CD4-positive, CD25-positive, alpha-beta regulatory T cell (primary cell): ENCODE measurements at regions not wholly inside any gene's neighbourhood (a gene's known extent, or its start where the extent isn't known, plus 50 kb on each side); places are given as distances from the start of the nearest gene placed in this dataset.

ENCODE experiments used
- ATAC-seq, 2 donors: fragments of 150-1000 bp; cut with Tn5 transposase; one replicate each; pipeline ENCODE4 v1.10.0; 2021; ENCODE audit warnings: low read depth in 2 of 2, moderate number of reproducible peaks in 2 of 2, moderate library complexity in 1 of 2
- DNase-seq, 3 donors: peaks; one replicate each; pipeline versions ENCODE4 v3.0.0 to v3.0.0-alpha.2; 2012 to 2022; ENCODE audit warnings: mixed read lengths in 1 of 3
- H3K27ac ChIP-seq: one replicate; pipeline ENCODE4 v1.7.0; 2013; ENCODE audit warnings: mild to moderate bottlenecking, low read length; ENCODE audit not compliant: insufficient read depth, poor library complexity, severe bottlenecking
- H3K27me3 ChIP-seq: one replicate; pipeline ENCODE4 v1.7.0; 2013; ENCODE audit warnings: low read length; ENCODE audit not compliant: control insufficient read depth, insufficient read depth
- H3K36me3 ChIP-seq: one replicate; pipeline ENCODE4 v1.7.0; 2013; ENCODE audit warnings: mild to moderate bottlenecking, low read length, moderate library complexity; ENCODE audit not compliant: control insufficient read depth, insufficient read depth
- H3K4me1 ChIP-seq: 2 replicates; pipeline ENCODE4 v1.7.0; 2013; ENCODE audit warnings: mild to moderate bottlenecking, low read length; ENCODE audit not compliant: insufficient read depth, control insufficient read depth, poor library complexity, severe bottlenecking
- H3K4me3 ChIP-seq: one replicate; pipeline ENCODE4 v1.7.0; 2013; ENCODE audit warnings: low read depth, mild to moderate bottlenecking, low read length, moderate library complexity
- H3K9me3 ChIP-seq, 2 experiments: 1 replicate in 1 of 2; 2 replicates in 1 of 2; pipeline ENCODE4 v1.7.0; 2013; ENCODE audit warnings: low read length in 2 of 2, mild to moderate bottlenecking in 1 of 2, moderate library complexity in 1 of 2; ENCODE audit not compliant: control insufficient read depth in 2 of 2
- H3K27ac Mint-ChIP-seq, 3 donors: one replicate each; pipeline ENCODE4 v1.8.0; 2020 to 2022; ENCODE audit warnings: mild to moderate bottlenecking in 3 of 3, mixed read lengths in 3 of 3, moderate library complexity in 2 of 3
- H3K27me3 Mint-ChIP-seq: one replicate; pipeline ENCODE4 v1.8.0; 2022; ENCODE audit warnings: mild to moderate bottlenecking, mixed read lengths
- H3K36me3 Mint-ChIP-seq: one replicate; pipeline ENCODE4 v1.8.0; 2020; ENCODE audit warnings: mixed read lengths
- H3K4me1 Mint-ChIP-seq, 4 donors: one replicate each; pipeline ENCODE4 v1.8.0; 2020 to 2022; ENCODE audit warnings: mixed read lengths in 4 of 4, mild to moderate bottlenecking in 1 of 4
- H3K4me3 Mint-ChIP-seq, 4 donors: one replicate each; pipeline ENCODE4 v1.8.0; 2020 to 2022; ENCODE audit warnings: mild to moderate bottlenecking in 4 of 4, mixed read lengths in 4 of 4, moderate library complexity in 3 of 4
- H3K9me3 Mint-ChIP-seq, 7 donors: one replicate each; pipeline ENCODE4 v1.8.0; 2020 to 2022; ENCODE audit warnings: mixed read lengths in 7 of 7, mild to moderate bottlenecking in 3 of 7, moderate library complexity in 2 of 7

GRCh38 chr21:35488946-35489345 is 439.8 kb upstream of the RUNX1 start:
- ATAC-seq, result no peak
- Mint-ChIP-seq H3K36me3 (no peaks in the 10 kb centered on the region), H3K27ac (no peak overlapping the region), H3K4me3 (no peak overlapping the region), H3K27me3 (peaks cover 13% of the 10 kb centered on the region), H3K4me1 (no peaks in the 10 kb centered on the region), H3K9me3 (peaks cover 0 to 6% (median 0%) of the 10 kb centered on the region in 7 donors)
- peaks cover 16% of the 10 kb centered on the region for H3K27me3 ChIP-seq
- no peaks in the 10 kb centered on the region for H3K36me3 ChIP-seq
- no peak overlapping the region for H3K27ac ChIP-seq
- no peaks in the 10 kb centered on the region for H3K4me1 ChIP-seq
- DNase-seq, result no peak
- no peak overlapping the region for H3K4me3 ChIP-seq
- no peaks in the 10 kb centered on the region for H3K9me3 ChIP-seq

DNA sequence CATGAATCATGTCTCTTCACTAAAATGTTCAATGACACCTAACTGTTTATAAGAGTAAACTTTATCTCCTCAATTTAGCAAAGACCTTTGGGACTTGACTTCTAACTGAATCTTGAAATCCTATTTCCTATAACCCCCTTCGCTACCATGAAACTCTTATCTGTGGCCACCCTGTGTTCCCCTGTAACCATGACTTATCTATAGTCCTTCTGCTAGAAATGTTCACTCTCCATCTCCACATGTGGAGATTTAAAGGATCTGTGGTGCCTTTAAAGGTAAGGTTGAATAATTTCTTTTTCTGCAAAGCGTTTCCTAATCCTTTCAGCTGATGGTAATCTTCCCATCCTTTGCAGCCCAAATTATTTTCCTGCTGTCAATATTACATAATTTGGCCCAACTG is 436.3 kb upstream of the RUNX1 start:
- Histone ChIP-seq H3K27me3 (peaks cover 12% of the 10 kb centered on the region), H3K4me1 (no peaks in the 10 kb centered on the region), H3K36me3 (no peaks in the 10 kb centered on the region), H3K4me3 (no peak overlapping the region), H3K27ac (no peak overlapping the region), H3K9me3 (no peaks in the 10 kb centered on the region)
- Mint-ChIP-seq H3K27me3 (peaks cover 13% of the 10 kb centered on the region), H3K4me1 (no peaks in the 10 kb centered on the region), H3K9me3 (no peaks in the 10 kb centered on the region), H3K4me3 (no peak overlapping the region), H3K27ac (no peak overlapping the region), H3K36me3 (no peaks in the 10 kb centered on the region)
- ATAC-seq, result no peak
- DNase-seq, result no peak

GRCh38 chr21:35484851-35485250 is 435.7 kb upstream of the RUNX1 start:
- Mint-ChIP-seq H3K36me3 (no peaks in the 10 kb centered on the region), H3K27ac (no peak overlapping the region), H3K4me1 (no peaks in the 10 kb centered on the region), H3K27me3 (peaks cover 13% of the 10 kb centered on the region), H3K4me3 (no peak overlapping the region), H3K9me3 (peaks cover 0 to 2% (median 0%) of the 10 kb centered on the region in 7 donors)
- Histone ChIP-seq H3K4me1 (no peaks in the 10 kb centered on the region), H3K9me3 (no peaks in the 10 kb centered on the region), H3K27ac (no peak overlapping the region), H3K27me3 (peaks cover 13% of the 10 kb centered on the region), H3K36me3 (no peaks in the 10 kb centered on the region), H3K4me3 (no peak overlapping the region)
- ATAC-seq (no peak), DNase-seq (no peak)

DNA sequence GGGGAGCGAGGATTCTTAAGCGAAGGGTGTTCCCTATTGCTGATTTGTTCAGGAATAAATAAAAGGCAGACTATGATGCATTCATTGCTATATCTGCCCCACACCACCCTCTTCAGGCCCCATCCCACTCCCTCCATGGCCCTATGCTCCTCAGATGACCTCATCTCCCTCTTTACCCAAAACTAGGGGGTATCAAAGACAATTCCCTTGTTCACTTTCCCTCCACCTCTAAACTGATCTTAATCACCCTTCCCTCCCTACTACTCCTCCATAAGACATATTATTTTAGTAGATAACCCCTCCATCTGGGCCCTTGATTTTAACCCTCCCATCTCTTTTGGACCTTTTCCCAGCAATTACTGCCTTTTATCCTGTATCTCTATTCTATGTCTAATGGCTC is 434.9 kb upstream of the RUNX1 start:
- H3K27me3 Mint-ChIP-seq, result peaks cover 13% of the 10 kb centered on the region
- H3K4me1 Mint-ChIP-seq, result peaks cover 0 to under 1% (median 0%) of the 10 kb centered on the region in 4 donors
- no peaks in the 10 kb centered on the region for H3K4me1 ChIP-seq
- peaks cover 21% of the 10 kb centered on the region for H3K27me3 ChIP-seq
- no peaks in the 10 kb centered on the region for H3K36me3 ChIP-seq
- no peak for ATAC-seq
- H3K27ac Mint-ChIP-seq, result no peak overlapping the region
- no peak overlapping the region for H3K4me3 Mint-ChIP-seq
- no peak overlapping the region for H3K27ac ChIP-seq
- no peak overlapping the region for H3K4me3 ChIP-seq
- peaks cover 0 to 5% (median 0%) of the 10 kb centered on the region in 7 donors for H3K9me3 Mint-ChIP-seq
- H3K9me3 ChIP-seq, result peaks cover 0 to 7% of the 10 kb centered on the region in 2 experiments
- no peaks in the 10 kb centered on the region for H3K36me3 Mint-ChIP-seq
- no peak for DNase-seq

- ATAC-seq, result no peak
- no peak overlapping the region for H3K27ac ChIP-seq
- Mint-ChIP-seq H3K27ac (no peak overlapping the region), H3K27me3 (peaks cover 13% of the 10 kb centered on the region), H3K9me3 (peaks cover 0 to 6% (median 0%) of the 10 kb centered on the region in 7 donors), H3K4me3 (no peak overlapping the region), H3K4me1 (peaks cover 0 to 8% (median 1%) of the 10 kb centered on the region in 4 donors), H3K36me3 (no peaks in the 10 kb centered on the region)
- no peaks in the 10 kb centered on the region for H3K4me1 ChIP-seq
- no peak overlapping the region for H3K4me3 ChIP-seq
- no peak for DNase-seq
- H3K27me3 ChIP-seq, result peaks cover 23% of the 10 kb centered on the region
- no peaks in the 10 kb centered on the region for H3K36me3 ChIP-seq
- H3K9me3 ChIP-seq, result peaks cover 0 to 7% of the 10 kb centered on the region in 2 experiments
Observed at GRCh38 chr21:35482933-35483662, 434.0 kb upstream of the RUNX1 start.

DNA sequence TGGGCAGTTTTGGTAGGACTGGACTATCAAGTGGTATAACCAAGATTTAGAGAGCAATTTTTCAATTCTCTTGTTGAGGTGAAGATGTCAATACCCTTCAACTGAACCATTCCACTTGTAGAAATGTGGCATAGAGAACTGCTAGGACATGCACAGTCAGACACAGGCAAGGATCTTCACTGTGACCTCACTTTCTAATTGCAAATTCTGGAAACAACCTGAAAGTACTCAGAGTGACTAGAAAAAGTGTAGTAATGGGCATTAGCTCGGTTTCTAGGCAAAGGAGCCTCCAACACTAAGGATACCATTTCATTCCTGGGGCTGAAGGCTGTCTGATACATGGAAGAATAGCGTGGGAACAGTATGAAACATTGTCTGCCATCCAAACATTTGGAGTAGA is 433.0 kb upstream of the RUNX1 start:
- ATAC-seq, result no peak
- Mint-ChIP-seq H3K27me3 (peaks cover 17% of the 10 kb centered on the region), H3K4me1 (peaks cover 0 to 9% (median 1%) of the 10 kb centered on the region in 4 donors), H3K27ac (no peak overlapping the region), H3K36me3 (no peaks in the 10 kb centered on the region), H3K9me3 (peaks cover 0 to 6% (median 0%) of the 10 kb centered on the region in 7 donors), H3K4me3 (no peak overlapping the region)
- no peaks in the 10 kb centered on the region for H3K4me1 ChIP-seq
- DNase-seq, result no peak
- no peaks in the 10 kb centered on the region for H3K36me3 ChIP-seq
- H3K4me3 ChIP-seq, result no peak overlapping the region
- H3K27me3 ChIP-seq, result peaks cover 25% of the 10 kb centered on the region
- H3K9me3 ChIP-seq, result peaks cover 0 to 7% of the 10 kb centered on the region in 2 experiments
- H3K27ac ChIP-seq, result no peak overlapping the region

GRCh38 chr21:35481005-35481404 is 431.9 kb upstream of the RUNX1 start:
- Histone ChIP-seq H3K27me3 (peaks cover 28% of the 10 kb centered on the region), H3K36me3 (no peaks in the 10 kb centered on the region), H3K27ac (no peak overlapping the region), H3K4me1 (no peaks in the 10 kb centered on the region), H3K4me3 (no peak overlapping the region), H3K9me3 (peaks cover 0 to 7% of the 10 kb centered on the region in 2 experiments)
- Mint-ChIP-seq H3K27ac (no peak overlapping the region), H3K4me1 (peaks cover 0 to 15% (median 4%) of the 10 kb centered on the region in 4 donors), H3K9me3 (peaks cover 0 to 6% (median 3%) of the 10 kb centered on the region in 7 donors), H3K36me3 (no peaks in the 10 kb centered on the region), H3K27me3 (peaks cover 22% of the 10 kb centered on the region), H3K4me3 (no peak overlapping the region)
- DNase-seq (no peak), ATAC-seq (no peak)

GRCh38 chr21:35479529-35479928 is 430.4 kb upstream of the RUNX1 start:
- DNase-seq (no peak), ATAC-seq (no peak)
- peaks cover 28% of the 10 kb centered on the region for H3K27me3 Mint-ChIP-seq
- H3K4me3 Mint-ChIP-seq, result no peak overlapping the region
- H3K36me3 ChIP-seq, result no peaks in the 10 kb centered on the region
- no peak overlapping the region for H3K27ac ChIP-seq
- H3K4me3 ChIP-seq, result no peak overlapping the region
- peaks cover 0 to 22% (median 6%) of the 10 kb centered on the region in 4 donors for H3K4me1 Mint-ChIP-seq
- H3K27me3 ChIP-seq, result peaks cover 26% of the 10 kb centered on the region
- H3K36me3 Mint-ChIP-seq, result no peaks in the 10 kb centered on the region
- H3K9me3 ChIP-seq, result peaks cover 0 to 7% of the 10 kb centered on the region in 2 experiments
- H3K27ac Mint-ChIP-seq, result no peak overlapping the region
- peaks cover 0 to 6% (median 3%) of the 10 kb centered on the region in 7 donors for H3K9me3 Mint-ChIP-seq
- H3K4me1 ChIP-seq, result no peaks in the 10 kb centered on the region
